HG02870 (cell line): ENCODE measurements at regions not wholly inside any gene's neighbourhood (a gene's known extent, or its start where the extent isn't known, plus 50 kb on each side); places are given as distances from the start of the nearest gene placed in this dataset.

Experiments
- ATAC-seq: cut with Tn5 transposase; IDR thresholded peaks from one replicate; pipeline ENCODE4 v1.9.1; 2021; ENCODE audit warnings: mild to moderate bottlenecking, moderate library complexity; ENCODE audit not compliant: unreplicated experiment

GRCh38 chr6:123747515-123747914, 56.1 kb upstream of the NKAIN2 start:
- ATAC-seq = no peak

GRCh38 chr6:123745895-123746294, 57.8 kb upstream of the NKAIN2 start:
- ATAC-seq = no peak

- ATAC-seq = no peak
Observed at GRCh38 chr6:123744840-123745239, 58.8 kb upstream of the NKAIN2 start.

- no peak for ATAC-seq
Observed at GRCh38 chr6:123742626-123743025, 61.0 kb upstream of the NKAIN2 start.

GRCh38 chr6:123733180-123733579, 70.5 kb upstream of the NKAIN2 start:
- no peak for ATAC-seq

GRCh38 chr6:123716506-123716905, 79.8 kb upstream of the TRDN start:
- ATAC-seq = no peak

- ATAC-seq = peak; percentile 64
Observed at GRCh38 chr6:123715006-123715863, 78.5 kb upstream of the TRDN start.

GRCh38 chr6:123712831-123713230, 76.1 kb upstream of the TRDN start:
- no peak for ATAC-seq

GRCh38 chr6:123702943-123703342, 66.2 kb upstream of the TRDN start:
- ATAC-seq = no peak

GRCh38 chr6:123687864-123688263, 51.1 kb upstream of the TRDN start:
- peak; percentile 49 for ATAC-seq
